ENCODE measurements at regions not wholly inside any gene's neighbourhood (a gene's known extent, or its start where the extent isn't known, plus 50 kb on each side); places are given as distances from the start of the nearest gene placed in this dataset.

GRCh38 chr18:78403371-78403770 is 576.2 kb upstream of the SALL3 start:
- no peak for DNase-seq
- intact Hi-C loops (cut with micrococcal nuclease) = no loop called here
- ChIA-PET CTCF (no interaction called here), POLR2A (no interaction called here)
- no peak overlapping the region for H3K27ac Mint-ChIP-seq
- H3K9me3 Mint-ChIP-seq = no peaks in the 10 kb centered on the region
- H3K4me1 Mint-ChIP-seq (ENCODE audit: low read depth) = peaks cover 7% of the 10 kb centered on the region
- no peak overlapping the region for H3K4me3 Mint-ChIP-seq
- H3K27me3 Mint-ChIP-seq = no peaks in the 10 kb centered on the region
- no peaks in the 10 kb centered on the region for H3K36me3 Mint-ChIP-seq

DNA sequence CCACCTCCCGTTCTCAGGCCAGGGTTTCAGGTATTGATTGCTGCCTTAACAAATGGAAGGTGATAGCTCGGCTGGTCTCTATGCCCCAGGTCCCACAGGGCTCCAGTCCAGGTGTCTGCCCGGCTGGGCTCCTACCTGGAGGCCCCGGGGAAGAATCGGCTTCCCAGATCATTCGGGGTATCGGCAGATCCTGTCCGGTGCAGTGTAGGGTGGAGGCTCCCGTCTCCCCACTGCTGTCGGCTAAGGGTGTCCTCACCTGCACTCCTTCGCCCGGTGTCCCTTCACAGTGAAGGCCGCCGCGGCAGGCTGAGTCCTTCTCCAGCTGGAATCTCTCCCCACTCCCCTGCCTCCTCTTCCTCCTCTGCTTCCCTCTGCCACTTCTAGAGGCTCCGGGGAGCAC is 573.9 kb upstream of the SALL3 start:
- no peak overlapping the region for H3K4me3 Mint-ChIP-seq
- H3K27me3 Mint-ChIP-seq = no peaks in the 10 kb centered on the region
- H3K36me3 Mint-ChIP-seq = no peaks in the 10 kb centered on the region
- H3K9me3 Mint-ChIP-seq = no peaks in the 10 kb centered on the region
- H3K4me1 Mint-ChIP-seq (ENCODE audit: low read depth) = peaks cover 7% of the 10 kb centered on the region
- CTCF ChIA-PET = no interaction called here
- DNase-seq = no peak
- POLR2A ChIA-PET = no interaction called here
- H3K27ac Mint-ChIP-seq = no peak overlapping the region
- intact Hi-C loops (cut with micrococcal nuclease) = no loop called here

DNA sequence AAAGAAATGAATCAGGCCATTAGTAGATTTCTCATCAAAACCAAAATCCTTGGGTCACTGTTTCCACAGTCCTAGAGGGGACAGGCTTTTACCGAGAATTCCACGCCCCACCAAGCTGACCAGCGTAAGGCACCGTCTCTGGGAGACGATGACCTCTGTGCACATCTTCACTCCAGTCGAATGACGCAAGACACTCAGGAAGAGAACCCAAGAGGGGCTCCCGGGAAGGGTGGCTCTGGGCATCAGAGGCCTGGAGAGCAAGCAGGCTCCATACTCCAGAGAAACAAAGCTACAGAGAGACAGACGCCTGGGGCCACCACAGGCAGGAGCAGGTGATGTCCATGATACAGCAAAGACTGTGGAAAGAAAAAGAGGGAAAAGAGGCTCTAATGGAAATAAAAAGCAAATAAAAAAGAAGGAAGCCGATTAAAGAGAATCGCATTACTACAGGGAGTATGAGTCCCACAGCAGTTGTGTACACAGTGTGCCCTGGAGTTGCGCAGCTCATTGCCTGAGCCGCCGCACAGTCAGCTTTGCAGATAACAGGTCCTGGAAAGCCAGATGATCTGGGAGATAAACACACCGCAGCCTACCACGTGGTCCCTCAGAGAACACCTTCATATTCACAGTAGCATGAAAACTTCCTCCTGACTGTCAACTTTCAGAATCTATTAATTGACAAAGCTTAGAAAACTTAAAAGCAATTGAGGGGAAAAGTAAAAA is 572.7 kb upstream of the SALL3 start:
- CTCF ChIA-PET = no interaction called here
- POLR2A ChIA-PET = no interaction called here
- Mint-ChIP-seq H3K9me3 (no peaks in the 10 kb centered on the region), H3K4me1 (ENCODE audit: low read depth) (peaks cover 7% of the 10 kb centered on the region), H3K27ac (no peak overlapping the region), H3K4me3 (no peak overlapping the region), H3K27me3 (no peaks in the 10 kb centered on the region), H3K36me3 (no peaks in the 10 kb centered on the region)
- intact Hi-C loops (cut with micrococcal nuclease) = no loop called here
- no peak for DNase-seq

- DNase-seq = no peak
- H3K4me1 Mint-ChIP-seq (ENCODE audit: low read depth) = peaks cover 7% of the 10 kb centered on the region
- no peaks in the 10 kb centered on the region for H3K27me3 Mint-ChIP-seq
- H3K4me3 Mint-ChIP-seq = no peak overlapping the region
- H3K36me3 Mint-ChIP-seq = no peaks in the 10 kb centered on the region
- intact Hi-C loops (cut with micrococcal nuclease) = no loop called here
- no peaks in the 10 kb centered on the region for H3K9me3 Mint-ChIP-seq
- no peak overlapping the region for H3K27ac Mint-ChIP-seq
- POLR2A ChIA-PET = no interaction called here
- CTCF ChIA-PET = no interaction called here
Observed at GRCh38 chr18:78407466-78407844, 572.2 kb upstream of the SALL3 start.

- ChIA-PET CTCF (no interaction called here), POLR2A (no interaction called here)
- Mint-ChIP-seq H3K4me3 (no peak overlapping the region), H3K36me3 (no peaks in the 10 kb centered on the region), H3K27ac (no peak overlapping the region), H3K27me3 (no peaks in the 10 kb centered on the region), H3K4me1 (ENCODE audit: low read depth) (peaks cover 7% of the 10 kb centered on the region), H3K9me3 (no peaks in the 10 kb centered on the region)
- no peak for DNase-seq
- intact Hi-C loops (cut with micrococcal nuclease) = no loop called here
Observed at GRCh38 chr18:78408623-78409022, 571.0 kb upstream of the SALL3 start.

DNA sequence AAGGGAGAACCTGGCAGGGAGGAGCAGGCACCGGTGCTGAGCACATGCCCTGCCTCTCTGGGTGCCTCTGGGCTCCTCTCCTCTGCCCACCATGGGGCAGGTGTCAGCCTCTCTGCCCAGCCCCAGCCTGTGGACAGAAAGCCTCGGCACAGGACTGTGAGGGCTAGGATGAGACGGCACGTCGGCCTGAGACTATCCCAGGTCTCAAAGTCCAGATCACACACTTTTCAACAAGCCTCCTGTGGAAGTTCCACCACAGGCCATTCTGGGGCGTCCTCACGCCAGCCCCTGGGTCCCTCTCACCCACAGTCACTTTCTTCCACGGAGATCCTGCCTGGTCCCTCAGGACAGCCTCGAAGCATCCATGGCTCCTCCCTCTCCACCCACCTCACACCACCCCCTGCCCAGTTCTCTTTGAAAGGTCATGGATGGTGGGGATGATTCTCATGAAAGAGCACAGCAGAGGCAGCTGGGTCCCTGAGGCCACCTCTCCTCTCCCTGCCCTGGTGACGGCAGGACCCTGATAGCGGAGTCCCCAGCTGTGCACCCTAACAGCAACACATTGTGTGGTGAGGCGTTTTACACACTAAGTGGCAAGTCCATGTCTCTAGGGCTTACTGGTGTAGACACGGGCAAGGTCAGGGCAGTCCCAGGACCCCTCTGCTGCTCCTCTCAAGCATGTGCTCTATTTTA is 569.4 kb upstream of the SALL3 start:
- H3K36me3 Mint-ChIP-seq = no peaks in the 10 kb centered on the region
- intact Hi-C loops (cut with micrococcal nuclease) = no loop called here
- H3K4me1 Mint-ChIP-seq (ENCODE audit: low read depth) = peaks cover 7% of the 10 kb centered on the region
- no peaks in the 10 kb centered on the region for H3K9me3 Mint-ChIP-seq
- DNase-seq = no peak
- no peak overlapping the region for H3K4me3 Mint-ChIP-seq
- H3K27ac Mint-ChIP-seq = no peak overlapping the region
- ChIA-PET POLR2A (no interaction called here), CTCF (no interaction called here)
- H3K27me3 Mint-ChIP-seq = no peaks in the 10 kb centered on the region

DNA sequence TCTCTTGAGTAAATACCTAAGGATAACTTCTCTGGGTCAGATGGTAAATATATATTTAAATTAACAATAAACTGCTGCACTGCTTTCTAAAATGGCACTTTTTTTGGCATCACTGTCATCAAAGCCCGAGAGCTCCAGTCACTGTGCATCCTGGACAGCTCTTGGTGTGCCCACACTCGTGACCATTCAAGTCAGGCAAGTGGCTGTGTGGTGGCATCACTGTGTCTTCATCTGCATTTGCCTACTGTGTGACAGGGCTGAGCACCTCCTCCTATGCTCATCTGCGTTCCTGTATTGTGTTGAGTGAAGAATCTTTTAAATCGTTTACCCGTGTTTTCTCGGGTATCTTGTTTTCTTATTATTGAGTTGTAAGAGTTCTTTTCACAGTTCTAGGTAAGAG is 568.1 kb upstream of the SALL3 start:
- no peak overlapping the region for H3K4me3 Mint-ChIP-seq
- ChIA-PET POLR2A (no interaction called here), CTCF (no interaction called here)
- no peak for DNase-seq
- no peaks in the 10 kb centered on the region for H3K9me3 Mint-ChIP-seq
- H3K27ac Mint-ChIP-seq = no peak overlapping the region
- intact Hi-C loops (cut with micrococcal nuclease) = no loop called here
- no peaks in the 10 kb centered on the region for H3K36me3 Mint-ChIP-seq
- peaks cover 7% of the 10 kb centered on the region for H3K4me1 Mint-ChIP-seq (ENCODE audit: low read depth)
- H3K27me3 Mint-ChIP-seq = no peaks in the 10 kb centered on the region

DNA sequence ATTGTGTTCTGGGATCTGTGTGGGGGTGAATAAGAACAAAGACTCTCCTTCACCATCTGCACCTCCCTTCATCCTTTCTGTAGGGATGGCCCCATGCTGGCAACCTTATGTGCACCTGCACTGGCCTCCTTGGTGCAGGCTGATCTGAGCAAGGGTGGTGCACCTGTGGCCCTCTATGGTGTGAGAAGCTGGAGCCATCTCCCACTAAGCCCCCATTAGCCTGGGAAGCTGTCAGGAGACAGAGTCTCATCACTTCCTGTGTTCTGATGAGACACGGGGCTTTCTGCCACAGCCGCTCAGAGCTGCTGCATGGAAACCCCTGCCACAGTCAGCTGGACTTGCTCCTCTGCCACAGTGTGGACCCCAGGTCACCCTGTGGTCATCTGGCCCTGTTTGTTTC is 565.3 kb upstream of the SALL3 start:
- no peak for DNase-seq
- ChIA-PET POLR2A (no interaction called here), CTCF (no interaction called here)
- Mint-ChIP-seq H3K4me1 (ENCODE audit: low read depth) (no peaks in the 10 kb centered on the region), H3K4me3 (no peak overlapping the region), H3K27me3 (no peaks in the 10 kb centered on the region), H3K9me3 (no peaks in the 10 kb centered on the region), H3K27ac (no peak overlapping the region), H3K36me3 (no peaks in the 10 kb centered on the region)
- intact Hi-C loops (cut with micrococcal nuclease) = no loop called here

GRCh38 chr18:78416853-78417252 is 562.8 kb upstream of the SALL3 start:
- Mint-ChIP-seq H3K36me3 (no peaks in the 10 kb centered on the region), H3K4me1 (ENCODE audit: low read depth) (no peaks in the 10 kb centered on the region), H3K27ac (no peak overlapping the region), H3K27me3 (no peaks in the 10 kb centered on the region), H3K4me3 (no peak overlapping the region), H3K9me3 (no peaks in the 10 kb centered on the region)
- ChIA-PET CTCF (no interaction called here), POLR2A (no interaction called here)
- intact Hi-C loops (cut with micrococcal nuclease) = no loop called here
- no peak for DNase-seq

- Mint-ChIP-seq H3K36me3 (no peaks in the 10 kb centered on the region), H3K27ac (no peak overlapping the region), H3K9me3 (no peaks in the 10 kb centered on the region), H3K4me1 (ENCODE audit: low read depth) (no peaks in the 10 kb centered on the region), H3K27me3 (no peaks in the 10 kb centered on the region), H3K4me3 (no peak overlapping the region)
- POLR2A ChIA-PET = no interaction called here
- DNase-seq = no peak
- intact Hi-C loops (cut with micrococcal nuclease) = no loop called here
- CTCF ChIA-PET = no interaction called here
Observed at GRCh38 chr18:78418379-78418778, 561.2 kb upstream of the SALL3 start.

- intact Hi-C loops (cut with micrococcal nuclease) = no loop called here
- H3K4me3 Mint-ChIP-seq = no peak overlapping the region
- DNase-seq = no peak
- ChIA-PET CTCF (no interaction called here), POLR2A (no interaction called here)
- no peaks in the 10 kb centered on the region for H3K4me1 Mint-ChIP-seq (ENCODE audit: low read depth)
- H3K27ac Mint-ChIP-seq = no peak overlapping the region
- H3K9me3 Mint-ChIP-seq = no peaks in the 10 kb centered on the region
- no peaks in the 10 kb centered on the region for H3K27me3 Mint-ChIP-seq
- no peaks in the 10 kb centered on the region for H3K36me3 Mint-ChIP-seq
Observed at GRCh38 chr18:78419171-78419570, 560.4 kb upstream of the SALL3 start.

DNA sequence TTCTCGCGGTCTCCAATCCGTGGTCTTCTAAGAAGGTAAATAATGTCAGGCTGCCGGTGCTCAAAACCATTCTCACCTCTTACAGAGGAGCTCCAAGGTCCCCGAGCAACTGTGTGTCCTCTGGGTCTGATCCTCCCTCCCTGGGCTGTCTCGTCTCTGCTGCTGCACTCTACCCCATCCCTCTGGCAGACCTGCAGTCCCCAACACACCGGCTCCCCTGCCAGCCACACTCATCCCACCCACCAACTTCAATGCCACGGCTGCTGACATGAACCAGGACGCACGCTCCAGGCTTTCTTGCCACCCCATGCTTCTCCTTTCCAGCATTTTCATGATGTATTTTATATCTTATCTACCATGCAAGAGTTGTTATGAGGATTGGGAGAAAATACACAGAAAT is 559.5 kb upstream of the SALL3 start:
- no peaks in the 10 kb centered on the region for H3K27me3 Mint-ChIP-seq
- POLR2A ChIA-PET = no interaction called here
- no peak overlapping the region for H3K4me3 Mint-ChIP-seq
- intact Hi-C loops (cut with micrococcal nuclease) = no loop called here
- no peaks in the 10 kb centered on the region for H3K9me3 Mint-ChIP-seq
- CTCF ChIA-PET = no interaction called here
- DNase-seq = no peak
- no peaks in the 10 kb centered on the region for H3K4me1 Mint-ChIP-seq (ENCODE audit: low read depth)
- no peaks in the 10 kb centered on the region for H3K36me3 Mint-ChIP-seq
- H3K27ac Mint-ChIP-seq = no peak overlapping the region

- ChIA-PET POLR2A (no interaction called here), CTCF (no interaction called here)
- no peaks in the 10 kb centered on the region for H3K9me3 Mint-ChIP-seq
- no peak for DNase-seq
- no peaks in the 10 kb centered on the region for H3K27me3 Mint-ChIP-seq
- no peak overlapping the region for H3K27ac Mint-ChIP-seq
- intact Hi-C loops (cut with micrococcal nuclease) = no loop called here
- H3K4me3 Mint-ChIP-seq = no peak overlapping the region
- H3K4me1 Mint-ChIP-seq (ENCODE audit: low read depth) = no peaks in the 10 kb centered on the region
- H3K36me3 Mint-ChIP-seq = no peaks in the 10 kb centered on the region
Observed at GRCh38 chr18:78421392-78421791, 558.2 kb upstream of the SALL3 start.
